MCF 10A (cell line): ENCODE measurements at regions not wholly inside any gene's neighbourhood (a gene's known extent, or its start where the extent isn't known, plus 50 kb on each side); places are given as distances from the start of the nearest gene placed in this dataset.

Source experiments
- BruUV-seq: library from RNA; stranded (reverse); fragments of 400-500 nt; replicated peaks from 2 replicates; lab custom pipeline; 2021; lab: Mats Ljungman, UMichigan
- CTCF ChIA-PET: fragments of 300-600 bp; sonication (Branson Sonifier 250); formaldehyde crosslinking; extraction: SDS; loops from one replicate; lab custom pipeline; 2021; ENCODE audit warnings: antibody characterized with exemption, inconsistent platforms; lab: Yijun Ruan, JAX
- POLR2A ChIA-PET: fragments of 300-600, 350-650 bp; sonication (Branson Sonifier 250); formaldehyde crosslinking; extraction: SDS; loops from one replicate; lab custom pipeline; 2020; ENCODE audit warnings: antibody characterized with exemption, inconsistent platforms; lab: Yijun Ruan, JAX
- DNase-seq: peaks from one replicate; pipeline ENCODE4 v3.0.0-alpha.2; 2018; ENCODE audit not compliant: unreplicated experiment
- H3K27ac Mint-ChIP-seq: one replicate; pipeline ENCODE4 v1.8.0; 2022; ENCODE audit warnings: mild to moderate bottlenecking, low read depth, mixed read lengths; ENCODE audit not compliant: unreplicated experiment
- H3K27me3 Mint-ChIP-seq: one replicate; pipeline ENCODE4 v1.8.0; 2022; ENCODE audit warnings: mixed read lengths; ENCODE audit not compliant: insufficient read depth, unreplicated experiment
- H3K36me3 Mint-ChIP-seq: one replicate; pipeline ENCODE4 v1.8.0; 2022; ENCODE audit warnings: mild to moderate bottlenecking, moderate library complexity, mixed read lengths; ENCODE audit not compliant: insufficient read depth, unreplicated experiment
- H3K4me1 Mint-ChIP-seq: one replicate; pipeline ENCODE4 v1.8.0; 2022; ENCODE audit warnings: mixed read lengths; ENCODE audit not compliant: insufficient read depth, unreplicated experiment
- H3K4me3 Mint-ChIP-seq: one replicate; pipeline ENCODE4 v1.8.0; 2022; ENCODE audit warnings: mild to moderate bottlenecking, moderate library complexity, mixed read lengths; ENCODE audit not compliant: unreplicated experiment
- H3K9me3 Mint-ChIP-seq: one replicate; pipeline ENCODE4 v1.8.0; 2022; ENCODE audit warnings: mixed read lengths; ENCODE audit not compliant: unreplicated experiment
- intact Hi-C: fragments of 100-400 bp; cut with micrococcal nuclease; formaldehyde crosslinking; loops from 2 replicates; pipeline ENCODE4 v1.14.1; 2022
- TF ChIP-seq, protein P1 (sequence below): fragments of 200-600 bp; IDR thresholded peaks from one replicate; pipeline ENCODE4 v1.8.0; 2022; ENCODE audit warnings: antibody characterized with exemption, mild to moderate bottlenecking; ENCODE audit not compliant: unreplicated experiment

DNA sequence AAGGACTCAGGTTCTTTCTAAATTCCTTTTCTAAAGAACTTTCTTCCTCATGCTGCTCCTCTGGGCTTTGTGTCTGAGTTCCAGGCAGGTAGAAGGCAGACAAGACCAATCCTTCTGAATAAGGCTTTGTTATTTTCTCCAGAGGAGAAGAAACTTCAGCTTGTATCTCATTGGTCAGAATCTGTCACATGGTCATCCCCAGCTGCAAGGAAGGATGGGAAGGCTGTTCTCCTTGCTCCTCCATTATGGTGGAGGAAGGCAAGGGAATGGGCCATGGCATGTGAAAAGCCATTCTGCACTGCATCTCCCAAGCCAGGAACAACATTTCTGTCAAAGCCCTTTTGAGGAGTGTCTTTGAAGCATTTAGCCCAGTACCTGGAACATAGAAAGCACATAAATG lies 50.6 kb upstream of the NTPCR start:
- Mint-ChIP-seq H3K4me3 (no peak overlapping the region), H3K27ac (no peak overlapping the region), H3K36me3 (no peaks in the 10 kb centered on the region), H3K27me3 (no peaks in the 10 kb centered on the region), H3K9me3 (no peaks in the 10 kb centered on the region), H3K4me1 (no peaks in the 10 kb centered on the region)
- ChIA-PET CTCF (interaction anchor here (1.1 kb wide), 1 partner anchor 28 kb away, joined by 3 read pairs; no protein-coding TSS in a partner anchor), POLR2A (interaction anchor here (1.2 kb wide), 1 partner anchor 131 kb away, joined by 4 read pairs; no protein-coding TSS in a partner anchor)
- no TSS peak for BruUV-seq
- TF ChIP-seq, protein P1, sequence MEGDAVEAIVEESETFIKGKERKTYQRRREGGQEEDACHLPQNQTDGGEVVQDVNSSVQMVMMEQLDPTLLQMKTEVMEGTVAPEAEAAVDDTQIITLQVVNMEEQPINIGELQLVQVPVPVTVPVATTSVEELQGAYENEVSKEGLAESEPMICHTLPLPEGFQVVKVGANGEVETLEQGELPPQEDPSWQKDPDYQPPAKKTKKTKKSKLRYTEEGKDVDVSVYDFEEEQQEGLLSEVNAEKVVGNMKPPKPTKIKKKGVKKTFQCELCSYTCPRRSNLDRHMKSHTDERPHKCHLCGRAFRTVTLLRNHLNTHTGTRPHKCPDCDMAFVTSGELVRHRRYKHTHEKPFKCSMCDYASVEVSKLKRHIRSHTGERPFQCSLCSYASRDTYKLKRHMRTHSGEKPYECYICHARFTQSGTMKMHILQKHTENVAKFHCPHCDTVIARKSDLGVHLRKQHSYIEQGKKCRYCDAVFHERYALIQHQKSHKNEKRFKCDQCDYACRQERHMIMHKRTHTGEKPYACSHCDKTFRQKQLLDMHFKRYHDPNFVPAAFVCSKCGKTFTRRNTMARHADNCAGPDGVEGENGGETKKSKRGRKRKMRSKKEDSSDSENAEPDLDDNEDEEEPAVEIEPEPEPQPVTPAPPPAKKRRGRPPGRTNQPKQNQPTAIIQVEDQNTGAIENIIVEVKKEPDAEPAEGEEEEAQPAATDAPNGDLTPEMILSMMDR: no peak
- no peak for DNase-seq
- intact Hi-C loops: no loop called here
